Femur (tissue), 1 donor: ENCODE measurements at regions not wholly inside any gene's neighbourhood (a gene's known extent, or its start where the extent isn't known, plus 50 kb on each side); places are given as distances from the start of the nearest gene placed in this dataset.

Source experiments
- DNase-seq: peaks from one replicate; pipeline ENCODE4 v3.0.0-alpha.2; 2017

DNA sequence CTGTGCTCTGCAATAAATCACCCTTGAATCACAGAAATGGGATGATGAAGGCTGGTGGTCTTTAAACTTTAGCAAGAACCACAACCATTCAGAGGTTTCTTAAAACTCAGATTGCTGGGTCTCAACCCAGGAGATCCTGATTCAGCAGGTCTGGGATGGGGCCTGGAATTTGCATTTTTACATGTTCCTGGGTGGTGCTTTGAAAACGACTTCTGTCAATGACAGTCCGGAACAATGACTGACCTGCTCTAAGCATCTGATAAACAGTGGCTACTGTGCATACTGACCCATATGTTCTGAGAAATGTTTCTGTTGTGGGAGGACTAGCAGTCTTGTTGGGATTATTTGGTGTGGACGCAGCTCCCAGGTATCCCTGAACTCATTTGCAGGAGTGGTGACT, 92.7 kb downstream of the GADD45G start:
- DNase-seq: no peak

DNA sequence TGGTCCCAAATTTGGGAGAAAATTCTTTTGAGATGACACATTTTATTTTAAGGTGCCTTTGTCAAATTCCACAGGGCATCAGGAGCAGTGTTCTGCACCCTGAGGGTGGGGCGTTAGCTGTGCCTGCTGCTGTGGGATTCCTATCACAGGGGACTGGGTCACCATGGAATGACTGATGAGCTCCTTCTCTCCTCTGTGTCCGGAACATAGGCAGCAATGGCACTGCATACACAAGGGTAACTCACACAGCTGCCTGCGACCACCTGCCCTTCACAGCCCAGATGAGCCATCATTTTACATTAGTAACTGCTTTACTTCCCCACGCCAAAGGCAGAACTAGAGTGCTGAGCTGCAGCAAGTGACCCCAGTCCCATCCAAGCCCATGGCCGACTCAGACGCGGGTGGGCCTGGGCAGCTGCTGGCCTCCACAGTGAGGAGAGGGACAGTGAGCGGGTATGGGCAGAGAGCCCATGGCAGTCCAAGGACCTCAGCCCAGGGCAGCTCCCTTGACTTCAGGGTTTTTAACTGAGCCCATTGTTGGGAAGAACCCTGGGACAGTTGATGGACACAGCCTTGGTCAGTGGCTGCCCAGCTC, 93.7 kb downstream of the GADD45G start:
- no peak for DNase-seq

DNA sequence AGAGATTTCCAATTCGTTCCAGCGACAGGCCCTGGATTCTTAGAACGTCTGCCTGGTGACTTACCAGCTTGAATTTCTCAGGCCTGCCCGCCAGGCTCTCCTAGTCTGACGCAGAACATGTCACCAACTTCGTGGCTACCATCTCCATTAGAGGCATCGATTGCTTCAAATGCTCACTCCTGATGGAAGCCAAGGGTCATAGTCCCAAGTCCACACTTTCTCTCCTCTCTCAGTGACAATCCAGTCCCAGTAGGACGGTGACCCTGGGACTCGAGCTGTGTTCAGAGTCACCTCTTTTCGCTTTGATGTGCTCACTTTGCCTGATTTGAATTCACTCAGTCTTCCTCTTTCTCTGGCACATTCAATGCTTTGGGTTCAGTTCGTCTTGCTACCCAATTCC, 94.8 kb downstream of the GADD45G start:
- no peak for DNase-seq

DNA sequence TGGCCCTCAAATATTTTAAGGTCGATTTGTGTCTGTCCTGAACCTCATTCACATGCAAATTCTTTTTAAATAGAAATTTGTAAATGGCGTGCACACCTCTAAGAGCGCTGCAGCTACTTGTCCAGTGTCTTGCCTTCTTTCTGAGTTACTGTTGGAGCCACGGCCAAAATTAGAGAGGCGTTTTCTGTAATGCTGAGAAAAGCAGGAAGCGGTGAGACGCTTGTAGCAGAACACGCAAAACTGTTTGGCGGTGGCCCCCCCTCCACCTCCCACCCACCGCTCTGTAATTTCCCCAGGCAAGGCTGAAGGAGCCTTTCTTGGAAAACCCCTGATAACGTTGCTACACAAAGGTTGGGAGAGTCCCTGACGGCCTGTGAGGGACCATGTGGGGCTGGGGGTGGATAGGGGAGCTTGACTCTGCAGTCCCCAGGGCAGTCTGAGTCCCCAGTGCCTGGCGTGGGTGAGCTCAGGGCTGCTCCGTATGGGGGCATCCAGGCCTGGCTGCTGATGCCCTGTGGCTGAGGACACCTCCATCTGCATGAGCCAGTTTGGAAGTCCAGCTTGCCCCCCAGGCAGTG, 96.5 kb downstream of the GADD45G start:
- DNase-seq: no peak

GRCh38 chr9:89702401-89702800, 97.6 kb downstream of the GADD45G start:
- DNase-seq: no peak

- no peak for DNase-seq
Observed at GRCh38 chr9:89705651-89706050, 100.8 kb downstream of the GADD45G start.

DNA sequence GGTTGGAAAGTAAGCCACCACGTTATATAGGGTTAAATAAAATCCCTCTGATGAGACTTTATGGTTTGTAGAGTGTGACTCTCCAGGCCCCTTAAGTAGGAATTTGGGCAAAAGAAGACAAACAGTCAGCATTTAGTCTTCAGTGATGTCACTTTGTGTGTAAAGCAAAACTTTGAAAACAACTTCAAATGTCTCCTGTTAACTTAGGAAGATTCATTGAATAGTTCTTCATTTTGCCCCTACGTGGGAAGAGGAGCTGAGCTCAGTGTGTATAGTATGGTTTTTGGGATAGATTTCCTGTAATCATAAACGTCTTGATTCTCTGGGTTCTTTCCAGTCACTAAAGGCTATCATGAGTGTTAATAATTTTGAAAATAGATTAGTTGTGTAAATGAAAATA, 101.3 kb downstream of the GADD45G start:
- no peak for DNase-seq

- no peak for DNase-seq
Observed at GRCh38 chr9:89706731-89707191, 101.9 kb downstream of the GADD45G start.

DNA sequence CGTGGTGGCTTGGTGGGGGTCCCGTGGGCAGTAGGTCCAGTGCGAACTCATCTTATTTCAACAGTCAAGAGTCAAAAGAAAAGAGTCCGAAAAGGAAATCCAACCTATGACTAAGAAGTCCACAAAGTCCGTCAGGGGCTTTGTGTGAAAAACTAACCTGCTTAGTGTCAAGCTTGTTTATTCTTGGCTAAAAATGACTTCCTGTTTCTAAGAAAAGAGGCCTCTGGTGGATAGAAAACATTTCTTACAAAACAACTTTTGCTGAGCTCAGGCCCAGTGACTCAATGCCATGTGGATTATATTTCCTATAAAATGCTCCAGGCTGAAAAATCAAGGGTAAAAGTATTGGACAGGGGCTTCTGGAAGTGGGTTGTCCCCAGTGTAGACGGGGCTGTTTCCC, 105.9 kb downstream of the GADD45G start:
- DNase-seq: no peak

DNA sequence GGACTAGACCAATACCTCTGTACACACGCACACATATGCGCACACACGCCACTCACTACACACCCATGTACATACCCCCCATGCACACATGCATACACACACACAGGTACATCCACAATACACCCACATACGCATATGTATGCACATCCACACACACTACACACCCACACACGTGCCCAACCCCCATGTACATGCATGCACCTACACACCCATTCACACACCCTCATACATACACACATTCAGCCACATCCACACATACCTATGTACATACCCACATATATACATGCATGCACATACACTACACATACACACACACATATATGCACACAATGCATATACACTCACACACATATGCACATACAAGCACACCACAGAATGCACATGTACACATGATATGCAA, 107.1 kb downstream of the GADD45G start:
- no peak for DNase-seq

DNA sequence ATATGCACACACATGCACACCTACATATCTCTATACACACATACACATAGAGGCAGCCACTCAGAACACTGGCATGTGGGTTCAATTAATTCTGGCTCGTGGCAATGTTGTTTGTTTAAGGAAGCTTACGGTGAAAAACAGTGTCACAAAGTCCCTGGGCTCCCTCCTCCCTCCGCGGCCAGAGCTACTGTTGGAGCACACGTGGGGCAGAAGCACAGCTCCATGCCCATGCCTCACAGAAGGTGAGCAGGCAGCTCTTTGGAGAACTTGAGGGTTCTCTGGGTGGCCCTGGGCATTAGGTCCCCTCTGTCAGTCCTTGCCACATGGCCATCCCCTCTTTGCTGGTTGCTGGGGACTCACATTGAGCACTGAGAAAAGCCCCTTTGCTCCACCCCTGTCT, 107.5 kb downstream of the GADD45G start:
- DNase-seq: no peak

GRCh38 chr9:89714321-89714720, 109.5 kb downstream of the GADD45G start:
- DNase-seq: no peak

DNA sequence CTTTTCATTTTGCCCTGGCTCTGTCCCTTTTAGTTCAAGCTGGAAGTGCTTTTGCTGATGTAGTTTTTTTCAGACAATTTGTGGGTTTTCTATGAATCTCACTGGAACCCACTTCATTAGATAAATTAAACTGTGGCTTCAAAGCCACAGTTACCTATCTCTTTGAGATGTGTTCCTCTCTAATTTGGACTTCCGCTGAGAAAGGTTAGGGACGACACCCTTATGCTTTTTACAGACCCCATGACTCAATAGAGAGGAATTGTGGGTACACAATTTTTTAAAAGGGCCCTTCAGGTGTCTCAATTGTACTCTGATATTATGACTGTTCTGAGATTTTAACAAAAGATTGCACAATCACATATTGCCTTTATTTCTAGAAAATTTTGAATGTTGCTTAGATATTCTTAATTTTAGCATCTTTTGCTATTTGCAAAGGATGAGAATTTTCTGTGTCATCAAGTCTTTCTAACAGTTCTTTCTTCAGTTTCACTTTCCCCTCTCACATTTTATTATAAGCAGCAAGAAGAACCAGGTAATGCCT, 110.6 kb downstream of the GADD45G start:
- no peak for DNase-seq

DNA sequence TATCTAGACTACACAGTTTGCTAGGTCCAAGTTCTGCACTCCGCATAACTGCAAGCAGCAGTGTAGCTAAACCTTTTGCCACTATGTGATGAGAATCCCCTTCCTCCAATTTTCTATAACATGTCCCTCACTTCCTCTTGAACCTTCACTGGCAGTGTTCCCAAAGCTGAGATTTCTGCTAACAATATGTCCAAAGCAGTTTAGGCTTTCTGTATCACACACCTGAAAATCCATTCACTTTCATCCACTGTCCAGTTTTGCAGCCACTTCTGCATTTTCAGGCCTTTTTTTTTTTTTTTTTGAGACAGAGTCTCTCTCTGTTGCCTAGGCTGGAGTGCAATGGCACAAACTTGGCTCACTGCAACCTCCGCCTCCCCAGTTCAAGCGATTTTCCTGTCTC, 111.1 kb downstream of the GADD45G start:
- no peak for DNase-seq

GRCh38 chr9:89716559-89716958, 111.7 kb downstream of the GADD45G start:
- DNase-seq: no peak

GRCh38 chr9:89718176-89718575, 113.4 kb downstream of the GADD45G start:
- no peak for DNase-seq

- no peak for DNase-seq
Observed at GRCh38 chr9:89718651-89719050, 113.8 kb downstream of the GADD45G start.

GRCh38 chr9:89719202-89719601, 114.4 kb downstream of the GADD45G start:
- DNase-seq: no peak

- no peak for DNase-seq
Observed at GRCh38 chr9:89720696-89721175, 115.9 kb downstream of the GADD45G start.

- no peak for DNase-seq
Observed at GRCh38 chr9:89721176-89721700, 116.4 kb downstream of the GADD45G start.

DNA sequence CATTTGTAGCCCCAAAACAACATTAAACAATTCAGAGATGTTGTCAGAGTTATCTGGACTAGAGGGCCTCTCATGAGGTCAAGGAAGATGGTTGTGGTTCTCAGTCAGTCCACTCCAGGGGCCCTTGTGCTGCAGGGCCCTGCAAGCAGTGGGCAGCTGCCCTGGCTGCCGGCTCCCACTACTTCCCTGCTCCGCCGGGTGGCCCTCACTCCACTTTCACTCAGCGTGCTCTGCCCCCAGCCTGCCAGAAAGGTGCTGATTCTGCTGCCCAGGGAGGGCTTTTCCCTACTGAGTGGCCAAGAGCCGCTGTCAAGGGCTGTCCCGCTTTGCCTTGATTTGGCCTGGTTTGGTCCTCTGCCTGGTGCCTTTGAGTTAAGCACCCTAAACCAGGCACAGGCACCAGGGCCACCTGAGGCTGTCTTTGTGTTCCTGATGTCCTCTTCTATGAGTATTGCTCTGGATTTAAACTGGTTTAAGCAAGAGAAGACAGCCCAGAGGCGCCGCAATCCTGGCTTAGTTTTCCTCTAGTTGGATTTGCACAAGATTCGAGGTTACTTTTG, 117.2 kb downstream of the GADD45G start:
- DNase-seq: no peak

GRCh38 chr9:89722712-89723111, 117.9 kb downstream of the GADD45G start:
- no peak for DNase-seq

GRCh38 chr9:89723469-89724100, 118.8 kb downstream of the GADD45G start:
- no peak for DNase-seq

- no peak for DNase-seq
Observed at GRCh38 chr9:89724659-89725058, 119.8 kb downstream of the GADD45G start.
